RWPE2 (cell line): ENCODE measurements at regions not wholly inside any gene's neighbourhood (a gene's known extent, or its start where the extent isn't known, plus 50 kb on each side); places are given as distances from the start of the nearest gene placed in this dataset.

ENCODE experiments used
- ATAC-seq: fragments of 200-7000 bp; cut with Tn5 transposase; 3 replicates; pipeline ENCODE4 v1.9.1; 2021; ENCODE audit warnings: low read depth
- DNase-seq: peaks from one replicate; pipeline ENCODE4 v3.0.0-alpha.2; 2020; ENCODE audit warnings: low spot score
- H3K27ac ChIP-seq: fragments of 450-650 bp; 2 replicates; pipeline ENCODE4 v1.5.1; 2017; ENCODE audit warnings: mild to moderate bottlenecking; ENCODE audit not compliant: poor library complexity, severe bottlenecking
- H3K27me3 ChIP-seq: fragments of 250-450 bp; sonication (Bioruptor Pico); 2 replicates; pipeline ENCODE4 v1.5.1; 2021; ENCODE audit warnings: mild to moderate bottlenecking, moderate library complexity; ENCODE audit not compliant: insufficient read depth, poor library complexity, severe bottlenecking
- H3K36me3 ChIP-seq: fragments of 250-450 bp; sonication (Bioruptor Pico); 2 replicates; pipeline ENCODE4 v1.5.1; 2020; ENCODE audit warnings: low read depth, mild to moderate bottlenecking, moderate library complexity
- H3K4me1 ChIP-seq: fragments of 250-450 bp; sonication (Bioruptor Pico); 2 replicates; pipeline ENCODE4 v1.5.1; 2021; ENCODE audit warnings: mild to moderate bottlenecking, moderate library complexity; ENCODE audit not compliant: insufficient read depth, poor library complexity, severe bottlenecking
- H3K4me3 ChIP-seq: fragments of 250-450 bp; sonication (Bioruptor Pico); 2 replicates; pipeline ENCODE4 v1.5.1; 2021; ENCODE audit warnings: mild to moderate bottlenecking, moderate library complexity; ENCODE audit not compliant: severe bottlenecking
- H3K9me3 ChIP-seq: fragments of 250-450 bp; sonication (Bioruptor Pico); 2 replicates; pipeline ENCODE4 v1.5.1; 2021; ENCODE audit warnings: mild to moderate bottlenecking, moderate library complexity; ENCODE audit not compliant: severe bottlenecking
- CTCF ChIP-seq: fragments of 450-650 bp; IDR thresholded peaks from one replicate; pipeline ENCODE4 v1.5.1; 2017; ENCODE audit warnings: mild to moderate bottlenecking, moderate library complexity; ENCODE audit not compliant: poor library complexity, severe bottlenecking

- Histone ChIP-seq H3K4me3 (no peak overlapping the region), H3K27ac (no peak overlapping the region), H3K36me3 (no peaks in the 10 kb centered on the region), H3K27me3 (peaks cover 12% of the 10 kb centered on the region), H3K9me3 (no peaks in the 10 kb centered on the region), H3K4me1 (no peaks in the 10 kb centered on the region)
- DNase-seq, result no peak
- no peak for ATAC-seq
- no peak for TF ChIP-seq CTCF
Measured at GRCh38 chr20:52905241-52905994, 66.7 kb upstream of the TSHZ2 start.

GRCh38 chr20:52904837-52905236 lies 67.3 kb upstream of the TSHZ2 start:
- no peak for DNase-seq
- Histone ChIP-seq H3K4me1 (no peaks in the 10 kb centered on the region), H3K36me3 (no peaks in the 10 kb centered on the region), H3K27me3 (peaks cover 12% of the 10 kb centered on the region), H3K9me3 (no peaks in the 10 kb centered on the region), H3K4me3 (no peak overlapping the region), H3K27ac (no peak overlapping the region)
- ATAC-seq, result no peak; the same call in 2 of the 3 replicates
- TF ChIP-seq CTCF, result no peak

GRCh38 chr20:52899041-52899608 lies 73.0 kb upstream of the TSHZ2 start:
- TF ChIP-seq CTCF, result no peak
- DNase-seq (no peak), ATAC-seq (no peak)
- Histone ChIP-seq H3K4me1 (no peaks in the 10 kb centered on the region), H3K27ac (no peak overlapping the region), H3K36me3 (no peaks in the 10 kb centered on the region), H3K27me3 (peaks cover 9% of the 10 kb centered on the region), H3K9me3 (no peaks in the 10 kb centered on the region), H3K4me3 (no peak overlapping the region)

GRCh38 chr20:52896348-52896747 lies 75.8 kb upstream of the TSHZ2 start:
- no peak overlapping the region for H3K4me3 ChIP-seq
- H3K27me3 ChIP-seq, result peaks cover 3% of the 10 kb centered on the region
- DNase-seq (no peak), ATAC-seq (no peak)
- TF ChIP-seq CTCF, result no peak
- no peaks in the 10 kb centered on the region for H3K36me3 ChIP-seq
- no peak overlapping the region for H3K27ac ChIP-seq
- H3K9me3 ChIP-seq, result no peaks in the 10 kb centered on the region
- H3K4me1 ChIP-seq, result no peaks in the 10 kb centered on the region

- no peak overlapping the region for H3K4me3 ChIP-seq
- ATAC-seq (no peak), DNase-seq (no peak)
- H3K36me3 ChIP-seq, result no peaks in the 10 kb centered on the region
- H3K27ac ChIP-seq, result no peak overlapping the region
- H3K9me3 ChIP-seq, result no peaks in the 10 kb centered on the region
- no peak for TF ChIP-seq CTCF
- no peaks in the 10 kb centered on the region for H3K27me3 ChIP-seq
- H3K4me1 ChIP-seq, result no peaks in the 10 kb centered on the region
Measured at GRCh38 chr20:52895701-52896100, 76.5 kb upstream of the TSHZ2 start.
